ENCODE measurements at regions not wholly inside any gene's neighbourhood (a gene's known extent, or its start where the extent isn't known, plus 50 kb on each side); places are given as distances from the start of the nearest gene placed in this dataset.

DNA sequence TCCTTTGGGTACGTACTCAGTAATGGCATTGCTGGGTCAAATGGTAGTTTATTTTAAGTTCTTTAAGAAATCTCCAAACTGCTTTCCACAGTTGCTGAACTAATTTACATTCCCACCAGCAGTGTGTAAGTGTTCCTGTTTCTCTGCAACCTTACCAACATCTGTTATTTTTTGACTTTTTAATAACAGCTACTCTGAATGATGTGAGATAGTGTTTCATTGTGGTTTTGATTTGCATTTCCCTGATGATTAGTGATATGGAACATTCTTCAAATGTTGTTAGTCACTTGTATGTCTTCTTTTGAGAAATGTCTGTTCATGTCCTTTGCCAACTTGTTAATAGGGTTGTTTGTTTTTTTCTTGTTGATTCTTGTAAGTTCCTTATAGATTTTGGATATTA is 558.9 kb downstream of the SH2D4B start:
- DNase-seq (ENCODE audit: low read depth): no peak
- TF ChIP-seq CTCF (IDR thresholded peaks at IDR 0.05; ENCODE audit: control insufficient read depth, extremely low read depth, insufficient read depth): no peak
- no peak overlapping the region for H3K4me3 ChIP-seq (ENCODE audit: low read depth, low read length)

GRCh38 chr10:81101062-81101461 is 563.4 kb downstream of the SH2D4B start:
- H3K4me3 ChIP-seq (ENCODE audit: low read depth, low read length): no peak overlapping the region
- no peak for TF ChIP-seq CTCF (IDR thresholded peaks at IDR 0.05; ENCODE audit: control insufficient read depth, extremely low read depth, insufficient read depth)
- DNase-seq (ENCODE audit: low read depth): no peak

DNA sequence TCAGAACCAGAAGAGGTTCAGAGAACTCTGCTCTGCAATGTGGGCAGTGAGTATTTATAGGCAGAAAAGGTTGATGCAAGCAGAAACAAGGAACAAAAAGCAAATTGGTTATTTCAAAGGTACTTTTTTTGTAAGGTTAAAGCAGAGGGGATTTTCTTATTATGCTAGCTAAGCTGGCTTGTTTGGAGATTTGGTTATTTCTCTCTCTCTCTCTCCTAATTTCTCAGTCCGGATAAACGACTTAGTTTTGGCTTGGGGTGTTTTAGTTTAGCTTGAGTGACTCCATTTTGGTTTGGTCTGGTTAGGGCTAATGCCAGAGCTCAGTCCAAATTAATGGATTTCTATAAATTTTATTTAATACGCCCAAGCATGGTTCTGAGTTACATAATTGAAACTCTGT is 566.8 kb downstream of the SH2D4B start:
- no peak for DNase-seq (ENCODE audit: low read depth)
- no peak overlapping the region for H3K4me3 ChIP-seq (ENCODE audit: low read depth, low read length)
- no peak for TF ChIP-seq CTCF (IDR thresholded peaks at IDR 0.05; ENCODE audit: control insufficient read depth, extremely low read depth, insufficient read depth)

DNA sequence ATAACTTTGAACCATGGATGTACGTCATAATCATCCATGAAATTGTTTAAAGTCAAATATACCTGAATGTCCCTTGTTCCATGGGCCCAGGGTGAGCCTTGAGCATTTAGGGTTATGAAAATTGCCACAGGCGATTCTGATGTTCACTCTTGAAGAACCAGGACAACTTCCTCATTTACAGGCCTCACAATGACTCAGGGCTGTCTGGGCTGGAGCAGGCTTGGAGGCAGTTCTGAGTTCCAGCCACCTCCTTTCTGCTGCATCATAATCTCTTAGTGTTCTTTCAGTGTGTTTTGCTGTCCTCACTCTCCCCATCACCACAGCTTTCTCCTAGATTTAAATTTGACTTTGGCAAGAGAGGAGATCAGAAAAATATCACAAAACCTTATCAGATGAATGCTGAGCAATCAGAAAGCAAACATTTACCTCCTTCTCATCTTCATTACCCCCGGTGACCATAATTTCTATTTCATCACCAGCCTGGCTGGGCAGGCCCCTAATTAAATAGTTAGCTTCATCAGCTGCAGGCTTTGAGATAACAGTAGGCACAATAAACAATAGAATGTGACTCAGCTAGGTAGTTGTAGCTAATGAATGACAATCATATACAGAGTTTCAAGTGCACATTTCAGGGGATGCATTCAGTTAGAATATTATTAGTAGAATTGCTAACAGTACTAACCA is 571.0 kb downstream of the SH2D4B start:
- TF ChIP-seq CTCF (IDR thresholded peaks at IDR 0.05; ENCODE audit: control insufficient read depth, extremely low read depth, insufficient read depth): no peak
- H3K4me3 ChIP-seq (ENCODE audit: low read depth, low read length): no peak overlapping the region
- no peak for DNase-seq (ENCODE audit: low read depth)

DNA sequence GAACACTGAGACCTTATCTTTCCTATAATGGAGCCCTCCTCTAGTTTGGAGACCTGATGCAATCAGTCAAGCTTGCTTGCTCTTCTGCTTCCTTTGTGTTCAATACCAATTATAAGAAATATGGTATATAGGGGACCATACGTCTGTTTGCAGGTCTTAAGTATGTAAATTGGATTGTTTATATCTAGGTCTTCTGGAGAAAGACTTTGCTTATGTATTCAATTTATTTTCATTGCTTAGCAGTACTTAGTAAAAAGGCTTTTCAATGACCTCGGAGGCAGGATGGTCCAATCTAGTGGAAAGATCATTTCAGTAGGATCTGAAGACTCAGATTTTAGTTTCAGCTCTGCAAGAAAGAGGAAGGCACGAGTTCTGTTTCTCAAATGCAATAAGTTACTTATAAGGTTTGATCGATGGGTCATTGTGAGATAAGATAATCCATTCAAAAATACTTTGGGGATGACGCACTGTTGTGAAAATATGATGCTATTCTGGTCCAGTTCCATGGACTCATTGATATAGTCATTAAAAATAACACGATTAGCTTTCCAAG is 571.6 kb downstream of the SH2D4B start:
- no peak for TF ChIP-seq CTCF (IDR thresholded peaks at IDR 0.05; ENCODE audit: control insufficient read depth, extremely low read depth, insufficient read depth)
- DNase-seq (ENCODE audit: low read depth): no peak
- H3K4me3 ChIP-seq (ENCODE audit: low read depth, low read length): no peak overlapping the region

DNA sequence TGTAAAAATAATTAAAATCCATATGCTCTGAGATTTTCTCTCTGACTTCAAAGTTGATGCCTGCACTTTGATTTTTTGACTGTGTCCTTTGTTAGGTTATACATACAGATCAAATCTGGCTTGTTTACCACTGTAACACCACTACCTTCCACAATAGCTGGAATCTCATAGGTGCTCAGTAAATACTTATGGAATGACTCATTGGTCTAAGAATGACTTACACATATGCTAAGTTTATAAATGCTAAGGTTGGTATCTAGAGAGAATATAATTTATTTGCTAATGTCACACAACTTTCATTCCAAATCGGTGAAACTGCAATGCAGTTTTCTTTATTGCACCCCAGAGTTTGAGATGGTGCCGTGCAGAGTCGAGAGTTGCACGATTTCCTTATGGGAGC is 578.5 kb downstream of the SH2D4B start:
- no peak overlapping the region for H3K4me3 ChIP-seq (ENCODE audit: low read depth, low read length)
- TF ChIP-seq CTCF (IDR thresholded peaks at IDR 0.05; ENCODE audit: control insufficient read depth, extremely low read depth, insufficient read depth): no peak
- DNase-seq (ENCODE audit: low read depth): no peak

GRCh38 chr10:81116990-81117389 is 579.3 kb downstream of the SH2D4B start:
- DNase-seq (ENCODE audit: low read depth): no peak
- TF ChIP-seq CTCF (IDR thresholded peaks at IDR 0.05; ENCODE audit: control insufficient read depth, extremely low read depth, insufficient read depth): peak; percentile 29
- no peak overlapping the region for H3K4me3 ChIP-seq (ENCODE audit: low read depth, low read length)

Measured in LNCaP clone FGC (cell line).